GM19025 (cell line): ENCODE measurements at regions not wholly inside any gene's neighbourhood (a gene's known extent, or its start where the extent isn't known, plus 50 kb on each side); places are given as distances from the start of the nearest gene placed in this dataset.

Experiments
- ATAC-seq: cut with Tn5 transposase; IDR thresholded peaks from one replicate; pipeline ENCODE4 v1.9.1; 2021; ENCODE audit warnings: mild to moderate bottlenecking, low read depth, moderate library complexity; ENCODE audit not compliant: unreplicated experiment

GRCh38 chr11:121711236-121711635 lies 258.5 kb upstream of the SORL1-AS1 start:
- no peak for ATAC-seq

- no peak for ATAC-seq
Measured at GRCh38 chr11:121706884-121707420, 254.2 kb upstream of the SORL1-AS1 start.

GRCh38 chr11:121703201-121703600 lies 250.4 kb upstream of the SORL1-AS1 start:
- no peak for ATAC-seq

GRCh38 chr11:121700968-121701367 lies 248.2 kb upstream of the SORL1-AS1 start:
- ATAC-seq: no peak

- no peak for ATAC-seq
Measured at GRCh38 chr11:121699801-121700200, 247.0 kb upstream of the SORL1-AS1 start.

GRCh38 chr11:121696931-121697670 lies 244.3 kb upstream of the SORL1-AS1 start:
- ATAC-seq: no peak

- ATAC-seq: no peak
Measured at GRCh38 chr11:121696177-121696871, 243.6 kb upstream of the SORL1-AS1 start.

- ATAC-seq: no peak
Measured at GRCh38 chr11:121692236-121692635, 239.5 kb upstream of the SORL1-AS1 start.

GRCh38 chr11:121688860-121689614 lies 236.3 kb upstream of the SORL1-AS1 start:
- no peak for ATAC-seq

GRCh38 chr11:121688055-121688491 lies 235.3 kb upstream of the SORL1-AS1 start:
- no peak for ATAC-seq

GRCh38 chr11:121683791-121684190 lies 231.0 kb upstream of the SORL1-AS1 start:
- no peak for ATAC-seq
